ENCODE measurements at regions not wholly inside any gene's neighbourhood (a gene's known extent, or its start where the extent isn't known, plus 50 kb on each side); places are given as distances from the start of the nearest gene placed in this dataset.

- TF ChIP-seq CTCF (IDR thresholded peaks at IDR 0.05 in 4 of 5, conservative IDR thresholded peaks at IDR 0.05 in 1 of 5) = no peak
- TF ChIP-seq POLR2A (IDR thresholded peaks at IDR 0.05) = no peak
Measured at GRCh38 chr1:87707411-87707810, 378.7 kb downstream of the LMO4 start.

Measured in gastrocnemius medialis (tissue), 4 donors.